IPS-20b (cell line): ENCODE measurements at regions not wholly inside any gene's neighbourhood (a gene's known extent, or its start where the extent isn't known, plus 50 kb on each side); places are given as distances from the start of the nearest gene placed in this dataset.
"Not testable (repeated sequence)": the region's sequence is repeated elsewhere in the genome, so short reads cannot be mapped to it uniquely, and the experiment has no call there.

Source experiments
- H3K27ac ChIP-seq: one replicate; pipeline ENCODE4 v1.5.1; 2013; ENCODE audit warnings: low read length
- H3K27me3 ChIP-seq: 2 replicates; pipeline ENCODE4 v1.6.1; 2013; ENCODE audit warnings: mild to moderate bottlenecking, low read length, inconsistent platforms; ENCODE audit not compliant: insufficient read depth
- H3K36me3 ChIP-seq: 2 replicates; pipeline ENCODE4 v1.6.1; 2013; ENCODE audit warnings: low read depth, mild to moderate bottlenecking, inconsistent platforms, low read length, moderate library complexity; ENCODE audit not compliant: insufficient read depth
- H3K4me1 ChIP-seq: 2 replicates; pipeline ENCODE4 v1.6.1; 2013; ENCODE audit warnings: mild to moderate bottlenecking, control low read depth, inconsistent platforms, low read length, moderate library complexity; ENCODE audit not compliant: insufficient read depth
- H3K4me3 ChIP-seq: 2 replicates; pipeline ENCODE4 v1.5.1; 2013; ENCODE audit warnings: mild to moderate bottlenecking, low read length, inconsistent platforms
- H3K9ac ChIP-seq: 2 replicates; pipeline ENCODE4 v1.6.1; 2013; ENCODE audit warnings: low read depth, mild to moderate bottlenecking, inconsistent platforms, low read length, moderate library complexity
- H3K9me3 ChIP-seq: 2 replicates; pipeline ENCODE4 v1.6.1; 2013; ENCODE audit warnings: mild to moderate bottlenecking, low read depth, low read length, inconsistent platforms; ENCODE audit not compliant: insufficient read depth

- H3K27me3 ChIP-seq: no peaks in the 10 kb centered on the region
- no peak overlapping the region for H3K4me3 ChIP-seq
- no peaks in the 10 kb centered on the region for H3K9me3 ChIP-seq
- H3K27ac ChIP-seq: no peak overlapping the region
- no peak overlapping the region for H3K9ac ChIP-seq
- no peaks in the 10 kb centered on the region for H3K4me1 ChIP-seq
- H3K36me3 ChIP-seq: no peaks in the 10 kb centered on the region
These were observed 159.0 kb upstream of the IRS2 start for GRCh38 chr13:109945206-109945960.

- H3K4me3 ChIP-seq: no peak overlapping the region
- H3K36me3 ChIP-seq: no peaks in the 10 kb centered on the region
- H3K9me3 ChIP-seq: no peaks in the 10 kb centered on the region
- H3K4me1 ChIP-seq: no peaks in the 10 kb centered on the region
- H3K27ac ChIP-seq: no peak overlapping the region
- no peaks in the 10 kb centered on the region for H3K27me3 ChIP-seq
- no peak overlapping the region for H3K9ac ChIP-seq
These were observed 155.6 kb upstream of the IRS2 start for GRCh38 chr13:109941951-109942350.

- Histone ChIP-seq H3K27me3 (no peaks in the 10 kb centered on the region), H3K36me3 (no peaks in the 10 kb centered on the region), H3K9me3 (no peaks in the 10 kb centered on the region)
These were observed 154.8 kb upstream of the IRS2 start for GRCh38 chr13:109941221-109941620.

GRCh38 chr13:109940637-109941036 lies 154.3 kb upstream of the IRS2 start:
- H3K4me3 ChIP-seq: no peak overlapping the region
- no peak overlapping the region for H3K9ac ChIP-seq
- H3K4me1 ChIP-seq: no peaks in the 10 kb centered on the region
- H3K27me3 ChIP-seq: no peaks in the 10 kb centered on the region
- no peaks in the 10 kb centered on the region for H3K36me3 ChIP-seq
- no peaks in the 10 kb centered on the region for H3K9me3 ChIP-seq
- H3K27ac ChIP-seq: no peak overlapping the region

More at GRCh38 chr13:109941221-109941620, 154.8 kb upstream of the IRS2 start:
- H3K27ac ChIP-seq: no peak overlapping the region
- H3K4me1 ChIP-seq: no peaks in the 10 kb centered on the region
- H3K4me3 ChIP-seq: no peak overlapping the region
- H3K9ac ChIP-seq: no peak overlapping the region

- no peak overlapping the region for H3K4me3 ChIP-seq
- H3K9ac ChIP-seq: no peak overlapping the region
- H3K36me3 ChIP-seq: no peaks in the 10 kb centered on the region
- no peaks in the 10 kb centered on the region for H3K9me3 ChIP-seq
- H3K27me3 ChIP-seq: no peaks in the 10 kb centered on the region
- no peaks in the 10 kb centered on the region for H3K4me1 ChIP-seq
- no peak overlapping the region for H3K27ac ChIP-seq
These were observed 153.5 kb upstream of the IRS2 start for GRCh38 chr13:109939838-109940237.

- no peaks in the 10 kb centered on the region for H3K27me3 ChIP-seq
These were observed 152.8 kb upstream of the IRS2 start for GRCh38 chr13:109939180-109939579.

GRCh38 chr13:109938255-109938936 lies 152.0 kb upstream of the IRS2 start:
- Histone ChIP-seq H3K9ac (no peak overlapping the region), H3K27ac (no peak overlapping the region), H3K27me3 (no peaks in the 10 kb centered on the region), H3K9me3 (no peaks in the 10 kb centered on the region), H3K36me3 (no peaks in the 10 kb centered on the region), H3K4me3 (no peak overlapping the region), H3K4me1 (peaks cover 2% of the 10 kb centered on the region; the same call in 1 of the 2 replicates)

More at GRCh38 chr13:109939180-109939579, 152.8 kb upstream of the IRS2 start:
- Histone ChIP-seq H3K36me3 (no peaks in the 10 kb centered on the region), H3K4me1 (no peaks in the 10 kb centered on the region), H3K9me3 (no peaks in the 10 kb centered on the region), H3K4me3 (no peak overlapping the region), H3K27ac (no peak overlapping the region), H3K9ac (no peak overlapping the region)

- H3K9me3 ChIP-seq, H3K4me3 ChIP-seq, H3K36me3 ChIP-seq, H3K9ac ChIP-seq, H3K4me1 ChIP-seq, H3K27ac ChIP-seq, H3K27me3 ChIP-seq: not testable (repeated sequence)
These were observed 148.1 kb upstream of the IRS2 start for GRCh38 chr13:109934520-109934919.

- H3K4me3 ChIP-seq: no peak overlapping the region
- H3K36me3 ChIP-seq: no peaks in the 10 kb centered on the region
- H3K27ac ChIP-seq: no peak overlapping the region
- no peak overlapping the region for H3K9ac ChIP-seq
- H3K9me3 ChIP-seq: no peaks in the 10 kb centered on the region
- peaks cover 3% of the 10 kb centered on the region; the same call in 1 of the 2 replicates for H3K4me1 ChIP-seq
- no peaks in the 10 kb centered on the region for H3K27me3 ChIP-seq
These were observed 147.1 kb upstream of the IRS2 start for GRCh38 chr13:109933476-109933875.

GRCh38 chr13:109924376-109924775 lies 138.0 kb upstream of the IRS2 start:
- Histone ChIP-seq H3K9me3 (no peaks in the 10 kb centered on the region), H3K4me3 (no peak overlapping the region), H3K36me3 (no peaks in the 10 kb centered on the region), H3K4me1 (no peaks in the 10 kb centered on the region), H3K9ac (no peak overlapping the region), H3K27ac (no peak overlapping the region), H3K27me3 (no peaks in the 10 kb centered on the region)

- Histone ChIP-seq H3K27me3 (no peaks in the 10 kb centered on the region), H3K9me3 (no peaks in the 10 kb centered on the region), H3K4me3 (no peak overlapping the region), H3K27ac (no peak overlapping the region), H3K36me3 (no peaks in the 10 kb centered on the region), H3K9ac (no peak overlapping the region), H3K4me1 (no peaks in the 10 kb centered on the region)
These were observed 136.1 kb upstream of the IRS2 start for GRCh38 chr13:109922518-109922917.

GRCh38 chr13:109919715-109920375 lies 133.5 kb upstream of the IRS2 start:
- no peaks in the 10 kb centered on the region for H3K36me3 ChIP-seq
- no peaks in the 10 kb centered on the region for H3K4me1 ChIP-seq
- no peak overlapping the region for H3K4me3 ChIP-seq
- no peak overlapping the region for H3K27ac ChIP-seq
- H3K27me3 ChIP-seq: no peaks in the 10 kb centered on the region
- H3K9ac ChIP-seq: no peak overlapping the region
- no peaks in the 10 kb centered on the region for H3K9me3 ChIP-seq
